Mesenchymal stem cell (in vitro differentiated cells and primary cell): ENCODE measurements at regions not wholly inside any gene's neighbourhood (a gene's known extent, or its start where the extent isn't known, plus 50 kb on each side); places are given as distances from the start of the nearest gene placed in this dataset.

ENCODE experiments used
- DNase-seq: peaks from one replicate; pipeline ENCODE4 v3.0.0-alpha.2; 2013
- H2AFZ ChIP-seq: one replicate; pipeline ENCODE4 v1.6.1; 2013; ENCODE audit warnings: low read depth, mild to moderate bottlenecking, control low read depth, inconsistent platforms, low read length, moderate library complexity
- H2AK5ac ChIP-seq: 2 replicates; pipeline ENCODE4 v1.6.1; 2013; ENCODE audit warnings: low read length, moderate library complexity, mild to moderate bottlenecking, inconsistent platforms; ENCODE audit not compliant: severe bottlenecking
- H2BK120ac ChIP-seq: one replicate; pipeline ENCODE4 v1.6.1; 2013; ENCODE audit warnings: low read depth, mild to moderate bottlenecking, inconsistent platforms, low read length, moderate library complexity
- H2BK12ac ChIP-seq, 2 experiments: one replicate each; pipeline ENCODE4 v1.6.1; 2013; ENCODE audit warnings: inconsistent platforms in 2 of 2, low read length in 2 of 2, mild to moderate bottlenecking in 2 of 2, moderate library complexity in 2 of 2, control low read depth in 1 of 2
- H2BK15ac ChIP-seq: one replicate; pipeline ENCODE4 v1.6.1; 2013; ENCODE audit warnings: mild to moderate bottlenecking, low read depth, inconsistent platforms; ENCODE audit not compliant: poor library complexity, severe bottlenecking
- H2BK5ac ChIP-seq: 2 replicates; pipeline ENCODE4 v1.6.1; 2013; ENCODE audit warnings: low read depth, mild to moderate bottlenecking, low read length, control low read depth, inconsistent platforms; ENCODE audit not compliant: poor library complexity, severe bottlenecking
- H3K14ac ChIP-seq, 2 experiments: one replicate each; pipeline ENCODE4 v1.6.1; 2013; ENCODE audit warnings: inconsistent platforms in 2 of 2, low read length in 2 of 2, control low read depth in 1 of 2, mild to moderate bottlenecking in 1 of 2, moderate library complexity in 1 of 2
- H3K18ac ChIP-seq, 2 experiments: one replicate each; pipeline ENCODE4 v1.6.1; 2013; ENCODE audit warnings: inconsistent platforms in 2 of 2, low read length in 2 of 2, control low read depth in 1 of 2, low read depth in 1 of 2, mild to moderate bottlenecking in 1 of 2
- H3K23ac ChIP-seq, 2 experiments: one replicate each; pipeline ENCODE4 v1.6.1; 2013; ENCODE audit warnings: inconsistent platforms in 2 of 2, low read length in 2 of 2, mild to moderate bottlenecking in 2 of 2, moderate library complexity in 2 of 2, control low read depth in 1 of 2
- H3K27ac ChIP-seq: 2 replicates; pipeline ENCODE4 v1.5.1; 2013; ENCODE audit warnings: mild to moderate bottlenecking, moderate library complexity, low read length, control low read depth, inconsistent platforms; ENCODE audit not compliant: poor library complexity, severe bottlenecking
- H3K27me3 ChIP-seq, 2 experiments: 2 replicates each; pipeline versions ENCODE4 v1.6.1 to v1.7.0; 2013; ENCODE audit warnings: low read length in 2 of 2, mild to moderate bottlenecking in 2 of 2, moderate library complexity in 2 of 2, control low read depth in 1 of 2, inconsistent platforms in 1 of 2; ENCODE audit not compliant: control insufficient read depth in 1 of 2, insufficient read depth in 1 of 2
- H3K36me3 ChIP-seq, 2 experiments: 2 replicates each; pipeline versions ENCODE4 v1.6.1 to v1.7.0; 2013; ENCODE audit warnings: low read length in 2 of 2, control low read depth in 1 of 2, inconsistent platforms in 1 of 2, low read depth in 1 of 2, mild to moderate bottlenecking in 1 of 2; ENCODE audit not compliant: insufficient read depth in 2 of 2, control insufficient read depth in 1 of 2
- H3K4ac ChIP-seq, 2 experiments: one replicate each; pipeline ENCODE4 v1.6.1; 2013; ENCODE audit warnings: inconsistent platforms in 2 of 2, low read length in 2 of 2, mild to moderate bottlenecking in 2 of 2, moderate library complexity in 2 of 2, control low read depth in 1 of 2, low read depth in 1 of 2
- H3K4me1 ChIP-seq: 2 replicates; pipeline ENCODE4 v1.6.1; 2013; ENCODE audit warnings: low read depth, low read length, control low read depth; ENCODE audit not compliant: control insufficient read depth, insufficient read depth
- H3K4me2 ChIP-seq: 2 replicates; pipeline ENCODE4 v1.6.1; 2013; ENCODE audit warnings: low read length, mild to moderate bottlenecking, inconsistent platforms; ENCODE audit not compliant: poor library complexity, severe bottlenecking
- H3K4me3 ChIP-seq, 2 experiments: 2 replicates each; pipeline versions ENCODE4 v1.5.1 to v1.7.0; 2013; ENCODE audit warnings: low read length in 2 of 2, mild to moderate bottlenecking in 2 of 2, control low read depth in 1 of 2, low read depth in 1 of 2; ENCODE audit not compliant: insufficient read depth in 1 of 2
- H3K79me1 ChIP-seq: replicated peaks from 2 replicates; pipeline ENCODE4 v1.6.1; 2013; ENCODE audit warnings: mild to moderate bottlenecking, control low read depth, low read length, inconsistent platforms; ENCODE audit not compliant: poor library complexity, severe bottlenecking
- H3K9ac ChIP-seq: 2 replicates; pipeline ENCODE4 v1.7.0; 2013; ENCODE audit warnings: mild to moderate bottlenecking, low read length, moderate library complexity
- H3K9me3 ChIP-seq: 2 replicates; pipeline ENCODE4 v1.7.0; 2013; ENCODE audit warnings: mild to moderate bottlenecking, low read length; ENCODE audit not compliant: control insufficient read depth
- H4K8ac ChIP-seq: one replicate; pipeline ENCODE4 v1.6.1; 2013; ENCODE audit warnings: inconsistent platforms, mild to moderate bottlenecking, low read length, moderate library complexity
- H4K91ac ChIP-seq: one replicate; pipeline ENCODE4 v1.6.1; 2013; ENCODE audit warnings: mild to moderate bottlenecking, low read length, inconsistent platforms
- WGBS: methylation state at CpG from one replicate; pipeline ENCODE4 v1.1.7; 2013; ENCODE audit warnings: mixed read lengths; 5-methylcytosine and 5-hydroxymethylcytosine counted together

DNA sequence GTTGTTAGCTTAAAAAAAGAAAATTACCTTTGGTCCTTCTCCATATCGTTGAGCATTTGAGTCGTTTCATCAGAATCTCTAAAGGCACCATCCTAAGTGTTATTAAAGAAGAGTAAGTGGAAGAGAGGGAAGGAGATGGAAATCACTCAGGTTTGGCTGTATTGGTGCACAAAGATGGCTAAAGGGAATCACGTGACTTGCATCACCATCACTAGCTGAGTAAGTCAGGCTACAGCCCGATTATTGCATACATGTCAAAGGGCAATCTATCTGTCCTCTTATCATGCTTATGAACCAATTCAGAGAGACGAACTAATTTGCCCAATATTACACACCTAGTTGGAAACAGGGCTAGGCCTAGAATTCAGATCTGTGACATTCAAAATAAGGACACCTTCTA lies 137.6 kb downstream of the CMPK2 start:
- Histone ChIP-seq H3K9me3 (no peaks in the 10 kb centered on the region), H2AK5ac (no peak overlapping the region), H3K4me1 (no peaks in the 10 kb centered on the region), H3K14ac (no peak overlapping the region), H3K36me3 (no peaks in the 10 kb centered on the region), H3K79me1 (no peaks in the 10 kb centered on the region), H4K8ac (no peak overlapping the region), H2BK120ac (no peak overlapping the region), H3K4me2 (no peak overlapping the region), H3K23ac (no peak overlapping the region), H3K4ac (no peak overlapping the region), H2BK15ac (no peak overlapping the region), H3K27me3 (no peaks in the 10 kb centered on the region), H3K9ac (no peak overlapping the region), H3K18ac (no peak overlapping the region), H3K27ac (no peak overlapping the region), H3K4me3 (no peak overlapping the region), H4K91ac (no peak overlapping the region), H2BK12ac (no peak overlapping the region), H2AFZ (no peak overlapping the region), H2BK5ac (no peak overlapping the region)
- DNase-seq = no peak
- WGBS = 85% methylated on average over 5 of the region's 5 CpGs

DNA sequence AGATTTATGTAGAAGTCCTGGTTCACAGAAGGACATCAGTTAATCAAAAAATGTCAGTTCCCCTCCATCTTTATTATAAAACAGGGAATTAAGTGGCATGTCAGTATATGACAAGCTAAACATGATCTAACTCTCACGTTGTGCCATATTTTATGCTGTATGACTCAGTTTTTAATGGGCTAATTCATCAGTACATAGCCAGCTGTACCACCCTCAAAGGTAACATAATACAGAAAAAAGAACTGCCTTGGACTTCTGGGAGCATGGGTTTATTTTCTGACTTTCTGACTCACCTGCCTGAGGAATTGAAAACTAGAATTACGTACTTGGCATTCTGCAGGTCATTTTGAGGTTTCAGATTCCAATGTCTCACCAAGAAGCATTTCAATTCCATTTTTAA lies 135.7 kb downstream of the CMPK2 start:
- Histone ChIP-seq H3K4me3 (no peak overlapping the region), H3K9ac (no peak overlapping the region), H3K18ac (no peak overlapping the region), H3K23ac (no peak overlapping the region), H4K91ac (no peak overlapping the region), H2BK5ac (no peak overlapping the region), H2AK5ac (no peak overlapping the region), H3K4me2 (no peak overlapping the region), H2BK12ac (no peak overlapping the region), H3K36me3 (no peaks in the 10 kb centered on the region), H3K4ac (no peak overlapping the region), H3K14ac (no peak overlapping the region), H2BK120ac (no peak overlapping the region), H4K8ac (no peak overlapping the region), H3K4me1 (no peaks in the 10 kb centered on the region), H3K9me3 (no peaks in the 10 kb centered on the region), H3K27ac (no peak overlapping the region), H3K79me1 (no peaks in the 10 kb centered on the region), H3K27me3 (no peaks in the 10 kb centered on the region), H2AFZ (no peak overlapping the region), H2BK15ac (no peak overlapping the region)
- no CpG with 5 or more reads among the region's 2 CpGs for WGBS
- no peak for DNase-seq

DNA sequence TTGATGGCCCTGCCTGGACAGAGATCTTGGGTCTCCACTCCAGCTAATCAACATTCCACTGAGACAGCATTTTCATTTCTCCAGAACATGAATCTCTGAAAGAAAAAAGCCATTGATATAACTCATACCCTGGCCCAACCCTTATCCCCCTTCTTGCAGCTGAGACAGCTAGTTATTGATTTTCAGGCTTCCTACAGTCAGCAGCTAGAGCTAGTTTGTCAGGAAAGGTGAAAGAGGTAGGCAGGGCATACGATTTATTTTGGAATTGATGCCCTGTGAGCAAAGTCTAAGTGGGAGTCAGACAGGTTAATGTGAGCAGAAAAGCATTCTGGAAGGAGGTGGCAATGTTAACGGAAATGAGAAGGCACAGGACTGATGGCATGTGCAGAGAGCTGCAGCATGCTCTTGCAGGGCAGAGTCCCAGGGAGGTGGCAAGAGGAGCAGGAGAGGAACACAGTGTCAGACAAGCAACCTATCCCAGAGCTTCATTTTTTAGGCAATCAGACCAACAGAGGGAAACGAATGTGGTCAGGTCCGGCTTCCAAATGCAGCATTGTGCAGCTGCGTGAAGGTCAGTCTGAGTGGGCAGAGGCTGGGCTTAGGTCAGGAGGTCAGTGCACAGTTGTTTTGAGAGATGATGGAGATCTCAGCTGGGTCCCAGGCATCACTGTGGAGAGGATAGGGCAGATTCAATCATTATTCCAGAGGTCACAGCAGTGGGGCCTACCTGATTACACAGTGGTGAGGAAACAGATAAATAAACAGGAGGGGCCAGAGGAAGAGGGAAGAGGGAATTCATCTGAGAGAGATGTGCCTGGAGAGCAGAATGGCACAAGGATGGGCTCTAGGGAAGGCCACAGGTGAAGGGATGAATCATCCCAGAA lies 134.8 kb downstream of the CMPK2 start:
- no peak overlapping the region for H3K18ac ChIP-seq
- H2BK120ac ChIP-seq = no peak overlapping the region
- no peak overlapping the region for H4K8ac ChIP-seq
- H3K36me3 ChIP-seq = no peaks in the 10 kb centered on the region
- no peak overlapping the region for H2BK5ac ChIP-seq
- no peak overlapping the region for H4K91ac ChIP-seq
- no peaks in the 10 kb centered on the region for H3K27me3 ChIP-seq
- H3K79me1 ChIP-seq = no peaks in the 10 kb centered on the region
- no peaks in the 10 kb centered on the region for H3K9me3 ChIP-seq
- no peak overlapping the region for H3K9ac ChIP-seq
- H2BK15ac ChIP-seq = no peak overlapping the region
- no peak overlapping the region for H2BK12ac ChIP-seq
- WGBS = 68% methylated on average over 5 of the region's 5 CpGs
- no peaks in the 10 kb centered on the region for H3K4me1 ChIP-seq
- no peak overlapping the region for H3K23ac ChIP-seq
- H3K14ac ChIP-seq = no peak overlapping the region
- no peak overlapping the region for H2AK5ac ChIP-seq
- H3K4me2 ChIP-seq = no peak overlapping the region
- no peak overlapping the region for H3K4ac ChIP-seq
- H3K4me3 ChIP-seq = no peak overlapping the region
- H2AFZ ChIP-seq = no peak overlapping the region
- DNase-seq = no peak
- no peak overlapping the region for H3K27ac ChIP-seq

DNA sequence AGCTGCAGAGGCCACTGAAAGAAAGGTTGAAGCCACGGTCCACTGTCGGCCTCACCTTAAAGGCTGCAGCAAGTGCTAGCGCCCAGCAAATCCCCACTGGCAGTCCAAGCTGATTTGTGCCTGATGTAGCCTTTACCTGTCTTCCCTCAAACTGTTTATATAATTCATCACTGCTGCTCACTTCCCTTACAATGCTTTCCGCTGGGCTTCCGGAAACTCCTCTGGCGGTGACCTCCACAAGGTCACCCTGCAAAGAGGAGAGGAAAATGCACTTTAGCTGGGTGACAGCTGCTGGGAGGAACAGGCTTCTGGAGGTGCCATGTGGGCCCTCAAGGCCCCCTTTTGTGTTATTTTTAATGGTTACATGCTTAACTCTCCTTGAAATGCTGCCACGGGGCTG lies 126.2 kb downstream of the CMPK2 start:
- Histone ChIP-seq H3K9me3 (no peaks in the 10 kb centered on the region), H2BK15ac (no peak overlapping the region), H3K18ac (no peak overlapping the region), H3K23ac (no peak overlapping the region), H3K27me3 (no peaks in the 10 kb centered on the region), H2BK120ac (no peak overlapping the region), H4K8ac (no peak overlapping the region), H3K4me1 (no peaks in the 10 kb centered on the region), H3K36me3 (no peaks in the 10 kb centered on the region), H3K9ac (no peak overlapping the region), H3K4me2 (no peak overlapping the region), H3K27ac (no peak overlapping the region), H2BK12ac (no peak overlapping the region), H3K14ac (no peak overlapping the region), H2BK5ac (no peak overlapping the region), H2AFZ (no peak overlapping the region), H2AK5ac (no peak overlapping the region), H3K79me1 (no peaks in the 10 kb centered on the region), H3K4me3 (no peak overlapping the region), H4K91ac (no peak overlapping the region), H3K4ac (no peak overlapping the region)
- 86% methylated on average over 7 of the region's 7 CpGs for WGBS
- no peak for DNase-seq
